VCaP (cell line): ENCODE measurements at regions not wholly inside any gene's neighbourhood (a gene's known extent, or its start where the extent isn't known, plus 50 kb on each side); places are given as distances from the start of the nearest gene placed in this dataset.

Experiments
- H3K27ac ChIP-seq: fragments of 450-650 bp; 2 replicates; pipeline ENCODE4 v1.5.1; 2017
- CTCF ChIP-seq: fragments of 450-650 bp; conservative IDR thresholded peaks from 2 replicates; pipeline ENCODE4 v1.5.1; 2017; ENCODE audit warnings: mild to moderate bottlenecking, moderate library complexity

- no peak; the same call in 1 of the 2 replicates for TF ChIP-seq CTCF
Measured at GRCh38 chr6:165891320-165891719, 228.3 kb upstream of the PDE10A start.

GRCh38 chr6:165890404-165890735, 227.3 kb upstream of the PDE10A start:
- H3K27ac ChIP-seq: no peak overlapping the region
- TF ChIP-seq CTCF: peak; percentile 33

More at GRCh38 chr6:165891320-165891719, 228.3 kb upstream of the PDE10A start:
- H3K27ac ChIP-seq: no peak overlapping the region

- no peak overlapping the region for H3K27ac ChIP-seq
- peak; percentile 83 for TF ChIP-seq CTCF
Measured at GRCh38 chr6:165889636-165890403, 226.8 kb upstream of the PDE10A start.

GRCh38 chr6:165886169-165886568, 223.1 kb upstream of the PDE10A start:
- no peak overlapping the region for H3K27ac ChIP-seq
- TF ChIP-seq CTCF: no peak

GRCh38 chr6:165884813-165885765, 222.0 kb upstream of the PDE10A start:
- no peak overlapping the region for H3K27ac ChIP-seq
- TF ChIP-seq CTCF: peak; percentile 95

GRCh38 chr6:165883851-165884640, 221.0 kb upstream of the PDE10A start:
- TF ChIP-seq CTCF: no peak
- no peak overlapping the region for H3K27ac ChIP-seq

- TF ChIP-seq CTCF: no peak
Measured at GRCh38 chr6:165881806-165882205, 218.8 kb upstream of the PDE10A start.

More at GRCh38 chr6:165881806-165882205, 218.8 kb upstream of the PDE10A start:
- no peak overlapping the region for H3K27ac ChIP-seq
